Transverse colon (tissue), 4 donors: ENCODE measurements at regions not wholly inside any gene's neighbourhood (a gene's known extent, or its start where the extent isn't known, plus 50 kb on each side); places are given as distances from the start of the nearest gene placed in this dataset.

Source experiments
- DNase-seq: peaks from one replicate; pipeline ENCODE4 v3.0.0-alpha.2; 2019
- H3K27ac ChIP-seq, 4 donors: fragments of 200-600 bp; sonication (generic); 2 replicates each; pipeline ENCODE4 v1.5.1; 2016 to 2018; ENCODE audit warnings: inconsistent platforms in 4 of 4
- H3K27me3 ChIP-seq: fragments of 200-600 bp; sonication (generic); 2 replicates; pipeline ENCODE4 v1.5.1; 2017; ENCODE audit warnings: inconsistent platforms
- H3K36me3 ChIP-seq, 4 donors: fragments of 200-600 bp; sonication (generic); 2 replicates each; pipeline ENCODE4 v1.5.1; 2017 to 2019; ENCODE audit warnings: inconsistent platforms in 4 of 4
- H3K4me1 ChIP-seq, 4 donors: fragments of 200-600 bp; sonication (generic); 2 replicates each; pipeline ENCODE4 v1.5.1; 2017 to 2020; ENCODE audit warnings: inconsistent platforms in 4 of 4
- H3K4me3 ChIP-seq, 4 donors: fragments of 200-600 bp; sonication (generic); 1 replicate in 1 of 4; 2 replicates in 3 of 4; pipeline versions ENCODE4 v1.5.1 to v1.6.1; 2017 to 2019; ENCODE audit warnings: inconsistent platforms in 4 of 4
- H3K9me3 ChIP-seq, 2 donors: fragments of 200-600 bp; sonication (generic); 2 replicates each; pipeline ENCODE4 v1.5.1; 2017 to 2019; ENCODE audit warnings: inconsistent platforms in 2 of 2
- CTCF ChIP-seq, 5 experiments: fragments of 200-600 bp in 3 of 5; fragments of 450-650 bp in 2 of 5; sonication (generic) in 3 of 5; IDR thresholded peaks; 1 replicate in 2 of 5; 2 replicates in 3 of 5; pipeline ENCODE4 v1.5.1; 2016 to 2017; ENCODE audit warnings: antibody characterized with exemption in 5 of 5, inconsistent platforms in 3 of 5, mild to moderate bottlenecking in 2 of 5, moderate library complexity in 1 of 5
- EP300 ChIP-seq: sonication (generic); formaldehyde crosslinking; IDR thresholded peaks from one replicate; pipeline ENCODE4 v1.6.1; 2017; ENCODE audit warnings: antibody characterized with exemption, low read depth
- POLR2A ChIP-seq: fragments of 450-650 bp; IDR thresholded peaks from one replicate; pipeline ENCODE4 v1.6.1; 2016; ENCODE audit warnings: antibody characterized with exemption, mild to moderate bottlenecking, moderate library complexity
- POLR2AphosphoS5 ChIP-seq, 3 donors: sonication (generic); formaldehyde crosslinking; IDR thresholded peaks; one replicate each; pipeline ENCODE4 v1.6.1; 2016; ENCODE audit warnings: antibody characterized with exemption in 3 of 3
- WGBS, 2 donors: methylation state at CpG; one replicate each; pipeline ENCODE4 v1.1.5; 2018; ENCODE audit warnings: low coverage in 1 of 2; 5-methylcytosine and 5-hydroxymethylcytosine counted together
- in situ Hi-C, 4 donors: fragments of 200-750 bp; cut with MboI; loops; one replicate each; pipeline versions ENCODE4 v1.15.0 to v1.15.1; 2017; ENCODE audit warnings: low sequenced_read_pairs in 3 of 4, low pct_ligation_motif_present in 1 of 4, low pct_unique_long_range_greater_than_20kb in 1 of 4
- intact Hi-C: fragments of 100-400 bp; cut with DNase I; formaldehyde crosslinking; loops from one replicate; pipeline ENCODE4 v1.15.1; 2023; ENCODE audit warnings: low total_unique reads

GRCh38 chr14:89543425-89543790 lies 126.4 kb upstream of the FOXN3 start:
- no peaks in the 10 kb centered on the region for H3K36me3 ChIP-seq
- H3K4me3 ChIP-seq = no peak overlapping the region
- peaks cover 0 to 12% (median 0%) of the 10 kb centered on the region in 4 donors for H3K4me1 ChIP-seq
- intact Hi-C loops = no loop called here
- WGBS, 2 donors = 64 to 72% methylated on average over 6 to 7 of the region's 7 CpGs
- in situ Hi-C loops = no loop called here
- TF ChIP-seq EP300 (no peak), POLR2A (no peak), CTCF (IDR thresholded peaks at IDR 0.05) (no peak), POLR2AphosphoS5 (IDR thresholded peaks at IDR 0.05) (no peak)
- H3K27me3 ChIP-seq = no peaks in the 10 kb centered on the region
- DNase-seq = no peak
- no peak overlapping the region for H3K27ac ChIP-seq
- H3K9me3 ChIP-seq = no peaks in the 10 kb centered on the region

GRCh38 chr14:89542786-89543424 lies 125.9 kb upstream of the FOXN3 start:
- no peak overlapping the region for H3K27ac ChIP-seq
- WGBS, 2 donors = 61 to 73% methylated on average over 3 to 4 of the region's 4 CpGs

GRCh38 chr14:89540830-89541470 lies 123.9 kb upstream of the FOXN3 start:
- no peak for DNase-seq

More at GRCh38 chr14:89542786-89543424, 125.9 kb upstream of the FOXN3 start:
- Histone ChIP-seq H3K4me3 (no peak overlapping the region), H3K4me1 (peaks cover 0 to 12% (median 0%) of the 10 kb centered on the region in 4 donors), H3K36me3 (no peaks in the 10 kb centered on the region), H3K9me3 (no peaks in the 10 kb centered on the region), H3K27me3 (no peaks in the 10 kb centered on the region)
- intact Hi-C loops (no loop called here), in situ Hi-C loops (no loop called here)
- TF ChIP-seq POLR2A (no peak), EP300 (no peak), CTCF (IDR thresholded peaks at IDR 0.05) (no peak), POLR2AphosphoS5 (IDR thresholded peaks at IDR 0.05) (no peak)
- DNase-seq = no peak

More at GRCh38 chr14:89540830-89541470, 123.9 kb upstream of the FOXN3 start:
- intact Hi-C loops = no loop called here
- no peaks in the 10 kb centered on the region for H3K27me3 ChIP-seq
- H3K9me3 ChIP-seq = no peaks in the 10 kb centered on the region
- no peaks in the 10 kb centered on the region for H3K36me3 ChIP-seq
- no peak overlapping the region for H3K4me3 ChIP-seq
- 90 to 100% methylated on average over 3 to 5 of the region's 5 CpGs for WGBS, 2 donors
- TF ChIP-seq CTCF (IDR thresholded peaks at IDR 0.05) (no peak), POLR2AphosphoS5 (IDR thresholded peaks at IDR 0.05) (no peak)
- peaks cover 0 to 12% (median 0%) of the 10 kb centered on the region in 4 donors for H3K4me1 ChIP-seq
- in situ Hi-C loops = no loop called here
- H3K27ac ChIP-seq = no peak overlapping the region
